Cardiac septum (tissue), 1 donor: ENCODE measurements at regions not wholly inside any gene's neighbourhood (a gene's known extent, or its start where the extent isn't known, plus 50 kb on each side); places are given as distances from the start of the nearest gene placed in this dataset.
A peak's percentile ranks its signal among the peaks of the same experiment; 100 is the strongest.
"Not testable (repeated sequence)": the region's sequence is repeated elsewhere in the genome, so short reads cannot be mapped to it uniquely, and the experiment has no call there.

Source experiments
- DNase-seq: peaks from one replicate; pipeline ENCODE4 v3.0.0-alpha.2; 2020; ENCODE audit warnings: low spot score
- intact Hi-C: fragments of 100-400 bp; cut with DNase I; formaldehyde crosslinking; loops from one replicate; pipeline ENCODE4 v1.14.0; 2022
- donor health status: DM: no; HTN: no; CAD: no.

- intact Hi-C loops, result not testable (repeated sequence)
Observed at GRCh38 chr9:22508354-22508753, 61.7 kb downstream of the DMRTA1 start.

GRCh38 chr9:22508790-22509189 is 62.2 kb downstream of the DMRTA1 start:
- peak; percentile 72 for DNase-seq
- intact Hi-C loops, result no loop called here

More at GRCh38 chr9:22508354-22508753, 61.7 kb downstream of the DMRTA1 start:
- not testable (repeated sequence) for DNase-seq

GRCh38 chr9:22512495-22512894 is 65.9 kb downstream of the DMRTA1 start:
- intact Hi-C loops, result no loop called here
- no peak for DNase-seq

- intact Hi-C loops, result no loop called here
- no peak for DNase-seq
Observed at GRCh38 chr9:22514871-22515270, 68.2 kb downstream of the DMRTA1 start.

GRCh38 chr9:22522206-22522740 is 75.6 kb downstream of the DMRTA1 start:
- intact Hi-C loops, result no loop called here

GRCh38 chr9:22528485-22528884 is 81.9 kb downstream of the DMRTA1 start:
- intact Hi-C loops, result no loop called here
- no peak for DNase-seq

More at GRCh38 chr9:22522206-22522740, 75.6 kb downstream of the DMRTA1 start:
- no peak for DNase-seq

GRCh38 chr9:22529426-22530199 is 83.0 kb downstream of the DMRTA1 start:
- intact Hi-C loops, result no loop called here
- DNase-seq, result no peak

- intact Hi-C loops, result no loop called here
- no peak for DNase-seq
Observed at GRCh38 chr9:22535780-22536179, 89.2 kb downstream of the DMRTA1 start.

- no peak for DNase-seq
- intact Hi-C loops, result no loop called here
Observed at GRCh38 chr9:22537721-22538120, 91.1 kb downstream of the DMRTA1 start.

- intact Hi-C loops, result no loop called here
- DNase-seq, result no peak
Observed at GRCh38 chr9:22548625-22549024, 102.0 kb downstream of the DMRTA1 start.

GRCh38 chr9:22574740-22575139 is 128.1 kb downstream of the DMRTA1 start:
- DNase-seq, result no peak
- intact Hi-C loops, result no loop called here

- DNase-seq, result no peak
- intact Hi-C loops, result no loop called here
Observed at GRCh38 chr9:22580788-22581187, 134.2 kb downstream of the DMRTA1 start.

- DNase-seq, result no peak
- intact Hi-C loops, result no loop called here
Observed at GRCh38 chr9:22582221-22582620, 135.6 kb downstream of the DMRTA1 start.

- intact Hi-C loops, result no loop called here
- DNase-seq, result no peak
Observed at GRCh38 chr9:22588918-22589317, 142.3 kb downstream of the DMRTA1 start.

- intact Hi-C loops, result no loop called here
- no peak for DNase-seq
Observed at GRCh38 chr9:22590336-22591033, 143.9 kb downstream of the DMRTA1 start.

GRCh38 chr9:22595805-22596204 is 149.2 kb downstream of the DMRTA1 start:
- intact Hi-C loops, result no loop called here
- DNase-seq, result no peak

- no peak for DNase-seq
- intact Hi-C loops, result no loop called here
Observed at GRCh38 chr9:22617156-22617555, 170.5 kb downstream of the DMRTA1 start.

- no peak for DNase-seq
- intact Hi-C loops, result no loop called here
Observed at GRCh38 chr9:22622815-22623214, 176.2 kb downstream of the DMRTA1 start.

- intact Hi-C loops, result no loop called here
- no peak for DNase-seq
Observed at GRCh38 chr9:22623236-22623635, 176.6 kb downstream of the DMRTA1 start.

- DNase-seq, result no peak
- intact Hi-C loops, result no loop called here
Observed at GRCh38 chr9:22625540-22625939, 178.9 kb downstream of the DMRTA1 start.

- intact Hi-C loops, result no loop called here
- DNase-seq, result no peak
Observed at GRCh38 chr9:22643541-22643940, 196.9 kb downstream of the DMRTA1 start.
